Tibial nerve (tissue), 4 donors: ENCODE measurements at regions not wholly inside any gene's neighbourhood (a gene's known extent, or its start where the extent isn't known, plus 50 kb on each side); places are given as distances from the start of the nearest gene placed in this dataset.
"Not testable (repeated sequence)": the region's sequence is repeated elsewhere in the genome, so short reads cannot be mapped to it uniquely, and the experiment has no call there.

ENCODE experiments used
- DNase-seq, 2 donors: peaks; one replicate each; pipeline ENCODE4 v3.0.0-alpha.2; 2019; ENCODE audit warnings: low spot score in 2 of 2
- H3K27ac ChIP-seq, 4 donors: fragments of 200-600 bp; sonication (generic) in 3 of 4; one replicate each; pipeline ENCODE4 v1.5.1; 2017 to 2019; ENCODE audit warnings: mild to moderate bottlenecking in 1 of 4
- H3K27me3 ChIP-seq, 2 donors: fragments of 200-600 bp; sonication (generic) in 1 of 2; one replicate each; pipeline versions ENCODE4 v1.5.1 to v1.6.0; 2017 to 2019
- H3K36me3 ChIP-seq, 3 donors: fragments of 200-600 bp; sonication (generic); one replicate each; pipeline ENCODE4 v1.5.1; 2018 to 2019
- H3K4me1 ChIP-seq, 4 donors: fragments of 200-600 bp; sonication (generic) in 3 of 4; one replicate each; pipeline ENCODE4 v1.5.1; 2017 to 2019
- H3K4me3 ChIP-seq, 4 donors: fragments of 200-600 bp; sonication (generic) in 3 of 4; one replicate each; pipeline ENCODE4 v1.5.1; 2017 to 2019; ENCODE audit warnings: mild to moderate bottlenecking in 1 of 4, moderate library complexity in 1 of 4
- H3K9me3 ChIP-seq, 4 donors: fragments of 200-600 bp; sonication (generic) in 3 of 4; one replicate each; pipeline ENCODE4 v1.5.1; 2017 to 2019
- CTCF ChIP-seq, 5 experiments: fragments of 200-600 bp in 3 of 5; fragments of 450-650 bp in 2 of 5; sonication (generic) in 3 of 5; IDR thresholded peaks; one replicate each; pipeline ENCODE4 v1.5.1; 2016 to 2019; ENCODE audit warnings: antibody characterized with exemption in 5 of 5, mild to moderate bottlenecking in 3 of 5, moderate library complexity in 2 of 5
- EP300 ChIP-seq, 2 donors: sonication (generic); formaldehyde crosslinking; IDR thresholded peaks; one replicate each; pipeline ENCODE4 v1.6.1; 2017; ENCODE audit warnings: antibody characterized with exemption in 2 of 2, mild to moderate bottlenecking in 1 of 2
- POLR2A ChIP-seq, 2 donors: fragments of 450-650 bp; IDR thresholded peaks; one replicate each; pipeline ENCODE4 v1.6.1; 2017; ENCODE audit warnings: antibody characterized with exemption in 2 of 2, mild to moderate bottlenecking in 2 of 2, moderate library complexity in 2 of 2
- WGBS, 2 donors: methylation state at CpG; one replicate each; pipeline ENCODE4 v1.1.5; 2018; 5-methylcytosine and 5-hydroxymethylcytosine counted together

DNA sequence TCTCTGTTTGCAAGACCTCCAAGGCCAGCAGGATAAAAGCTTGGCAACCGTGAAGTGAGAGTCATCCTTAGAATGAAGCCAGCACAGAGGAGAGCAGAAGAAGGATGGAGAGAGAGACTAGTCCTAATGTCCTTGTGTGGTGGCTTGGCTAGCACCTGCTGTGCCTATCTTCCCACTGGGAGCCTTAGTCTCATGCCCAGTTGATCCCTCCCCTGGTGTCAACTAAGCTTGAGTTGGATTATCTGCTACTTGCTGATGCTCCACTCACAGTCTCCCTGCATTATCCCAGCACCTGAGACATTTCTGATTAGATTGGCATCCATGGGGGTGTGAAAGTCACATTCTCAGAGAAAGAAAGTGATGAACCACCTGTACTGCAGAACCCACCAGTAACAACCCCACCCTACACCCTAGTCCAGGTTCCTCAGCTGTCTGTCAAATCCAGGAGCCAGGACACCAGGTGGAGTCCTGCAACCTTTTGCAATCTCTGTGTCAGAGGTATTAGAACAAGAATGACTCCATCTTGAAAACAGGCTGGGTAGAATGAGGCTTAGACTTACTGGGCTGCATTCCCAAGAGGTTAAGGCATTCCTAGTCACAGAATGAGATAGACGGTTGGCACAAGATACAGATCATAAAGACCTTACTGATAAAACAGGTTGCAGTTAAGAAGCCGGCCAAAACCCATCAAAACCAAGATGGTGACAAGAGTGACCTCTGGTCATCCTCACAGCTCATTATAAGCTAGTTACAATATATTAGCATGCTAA lies 460.2 kb upstream of the C16orf82 start:
- Histone ChIP-seq H3K4me1 (no peaks in the 10 kb centered on the region), H3K9me3 (no peaks in the 10 kb centered on the region), H3K4me3 (no peak overlapping the region), H3K27ac (no peak overlapping the region), H3K27me3 (no peaks in the 10 kb centered on the region), H3K36me3 (no peaks in the 10 kb centered on the region)
- TF ChIP-seq POLR2A (IDR thresholded peaks at IDR 0.05) (no peak), CTCF (IDR thresholded peaks at IDR 0.05) (no peak), EP300 (IDR thresholded peaks at IDR 0.05) (no peak)
- DNase-seq: no peak
- WGBS, 2 donors: 79 to 84% methylated on average over 3 of the region's 3 CpGs

DNA sequence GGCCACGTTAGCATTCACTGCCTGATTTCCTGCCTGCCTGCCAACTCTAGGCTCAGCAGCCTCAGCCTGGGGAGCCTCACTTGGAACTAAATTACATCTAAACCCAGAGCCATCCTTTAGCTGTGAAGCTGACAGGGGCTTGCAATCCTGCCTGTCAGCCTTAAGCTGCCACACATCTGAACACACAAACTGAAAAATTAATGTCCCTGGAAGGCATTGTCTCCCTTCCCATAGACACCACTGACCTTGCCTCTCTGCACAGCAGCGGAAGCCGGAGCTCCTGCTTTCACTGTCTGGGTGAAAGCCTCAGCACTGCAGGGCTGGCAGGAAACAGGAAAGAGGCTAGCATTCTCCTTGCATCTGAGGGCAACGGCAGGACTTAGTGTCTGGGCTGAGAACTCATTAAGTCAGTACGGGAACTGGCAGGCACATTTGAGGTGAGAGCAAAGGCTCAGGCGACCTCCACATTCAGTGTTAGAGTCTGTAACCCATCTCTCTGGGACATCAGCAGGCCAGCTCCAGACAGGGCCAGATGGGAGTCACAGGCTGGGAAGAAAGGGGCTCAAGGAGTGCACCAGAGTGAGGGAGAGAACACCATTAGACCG lies 452.4 kb upstream of the C16orf82 start:
- TF ChIP-seq POLR2A (IDR thresholded peaks at IDR 0.05) (no peak), EP300 (IDR thresholded peaks at IDR 0.05) (no peak), CTCF (IDR thresholded peaks at IDR 0.05) (no peak)
- no peak overlapping the region for H3K4me3 ChIP-seq
- no peaks in the 10 kb centered on the region for H3K9me3 ChIP-seq
- 30 to 51% methylated on average over 7 of the region's 7 CpGs for WGBS, 2 donors
- no peaks in the 10 kb centered on the region for H3K4me1 ChIP-seq
- no peaks in the 10 kb centered on the region for H3K36me3 ChIP-seq
- no peaks in the 10 kb centered on the region for H3K27me3 ChIP-seq
- H3K27ac ChIP-seq: no peak overlapping the region
- DNase-seq: no peak

- H3K4me3 ChIP-seq: no peak overlapping the region
- no peaks in the 10 kb centered on the region for H3K27me3 ChIP-seq
- TF ChIP-seq EP300 (IDR thresholded peaks at IDR 0.05): no peak
- no peak for TF ChIP-seq POLR2A (IDR thresholded peaks at IDR 0.05)
- TF ChIP-seq CTCF (IDR thresholded peaks at IDR 0.05): no peak
- WGBS, 2 donors: 77 to 81% methylated on average over 2 of the region's 2 CpGs
- H3K9me3 ChIP-seq: peaks cover 0 to 4% (median 0%) of the 10 kb centered on the region in 4 donors
- no peaks in the 10 kb centered on the region for H3K36me3 ChIP-seq
- no peak for DNase-seq
- no peaks in the 10 kb centered on the region for H3K4me1 ChIP-seq
- H3K27ac ChIP-seq: no peak overlapping the region
These were observed 443.3 kb upstream of the C16orf82 start for GRCh38 chr16:26623442-26623841.

DNA sequence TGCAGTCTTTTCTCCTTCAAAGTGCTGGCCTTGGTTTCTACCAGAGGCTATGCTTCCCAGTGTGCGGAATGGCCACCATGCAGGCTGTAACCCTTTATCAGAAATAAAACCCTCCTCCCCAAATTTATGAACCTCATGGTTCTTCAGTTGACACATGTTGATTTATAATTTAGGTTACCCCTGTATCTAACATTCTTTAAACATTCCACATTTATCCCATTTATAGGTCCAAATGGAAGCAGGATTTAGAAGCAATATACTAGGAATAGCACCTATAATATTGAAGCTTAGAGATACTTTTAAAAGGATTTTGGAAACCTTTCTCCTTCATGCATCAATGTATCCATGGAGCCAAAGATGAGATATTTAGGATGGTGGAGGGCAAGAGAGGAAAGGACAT lies 438.8 kb upstream of the C16orf82 start:
- Histone ChIP-seq H3K36me3 (no peaks in the 10 kb centered on the region), H3K9me3 (peaks cover 0 to 9% (median 0%) of the 10 kb centered on the region in 4 donors), H3K27ac (no peak overlapping the region), H3K27me3 (no peaks in the 10 kb centered on the region), H3K4me1 (no peaks in the 10 kb centered on the region), H3K4me3 (no peak overlapping the region)
- no peak for DNase-seq
- no peak for TF ChIP-seq POLR2A (IDR thresholded peaks at IDR 0.05)
- no peak for TF ChIP-seq EP300 (IDR thresholded peaks at IDR 0.05)
- no peak for TF ChIP-seq CTCF (IDR thresholded peaks at IDR 0.05)
- 96 to 100% methylated on average over 1 of the region's 1 CpG for WGBS, 2 donors

DNA sequence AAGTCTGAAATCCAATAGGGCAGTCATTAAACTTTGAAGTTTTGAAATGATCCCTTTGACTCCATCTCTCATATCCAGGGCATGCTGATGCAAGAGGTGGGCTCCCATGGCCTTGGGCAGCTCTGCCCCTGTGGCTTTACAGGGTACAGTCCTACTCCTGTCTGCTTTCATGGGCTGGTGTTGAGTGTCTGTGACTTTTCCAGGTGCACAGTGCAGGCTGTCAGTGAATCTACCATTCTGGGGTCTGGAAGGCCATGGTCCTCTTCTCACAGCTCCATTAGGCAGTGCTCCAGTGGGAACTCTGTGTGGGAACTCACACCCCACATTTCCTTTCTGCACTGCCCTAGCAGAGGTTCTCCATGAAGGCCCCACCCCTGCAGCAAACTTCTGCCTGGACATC lies 435.4 kb upstream of the C16orf82 start:
- not testable (repeated sequence) for H3K4me1 ChIP-seq, H3K36me3 ChIP-seq, H3K27ac ChIP-seq, H3K27me3 ChIP-seq, H3K4me3 ChIP-seq, DNase-seq
- peaks cover 0 to 30% (median 0%) of the 10 kb centered on the region in 4 donors for H3K9me3 ChIP-seq
